Hepatocyte (in vitro differentiated cells): ENCODE measurements at regions not wholly inside any gene's neighbourhood (a gene's known extent, or its start where the extent isn't known, plus 50 kb on each side); places are given as distances from the start of the nearest gene placed in this dataset.

Source experiments
- DNase-seq: peaks from one replicate; pipeline ENCODE4 v3.0.0-alpha.2; 2016; ENCODE audit warnings: low spot score
- H2AFZ ChIP-seq: fragments of 200-600 bp; sonication (generic); 2 replicates; pipeline ENCODE4 v1.6.0; 2016; ENCODE audit warnings: antibody characterized with exemption, mild to moderate bottlenecking
- H3K27ac ChIP-seq: fragments of 200-600 bp; sonication (generic); 2 replicates; pipeline ENCODE4 v1.5.1; 2016; ENCODE audit warnings: mild to moderate bottlenecking
- H3K27me3 ChIP-seq: fragments of 200-600 bp; sonication (generic); 2 replicates; pipeline ENCODE4 v1.6.1; 2016
- H3K36me3 ChIP-seq: fragments of 200-600 bp; sonication (generic); replicated peaks from 2 replicates; pipeline ENCODE4 v1.5.1; 2016; ENCODE audit warnings: low read depth; ENCODE audit not compliant: insufficient read depth
- H3K4me1 ChIP-seq: fragments of 200-600 bp; sonication (generic); 2 replicates; pipeline ENCODE4 v1.5.1; 2016; ENCODE audit warnings: mild to moderate bottlenecking, moderate library complexity; ENCODE audit not compliant: insufficient read depth
- H3K4me2 ChIP-seq: fragments of 200-600 bp; sonication (generic); 2 replicates; pipeline ENCODE4 v1.6.0; 2016
- H3K4me3 ChIP-seq: fragments of 200-600 bp; sonication (generic); 2 replicates; pipeline ENCODE4 v1.5.1; 2016; ENCODE audit warnings: mild to moderate bottlenecking
- H3K79me2 ChIP-seq: fragments of 200-600 bp; sonication (generic); 2 replicates; pipeline ENCODE4 v1.6.0; 2017; ENCODE audit warnings: mild to moderate bottlenecking
- H3K9me2 ChIP-seq: fragments of 200-600 bp; sonication (generic); replicated peaks from 2 replicates; pipeline ENCODE4 v1.6.0; 2017; ENCODE audit warnings: mild to moderate bottlenecking; ENCODE audit not compliant: insufficient read depth
- H3K9me3 ChIP-seq: fragments of 200-600 bp; sonication (generic); 2 replicates; pipeline ENCODE4 v1.5.1; 2016; ENCODE audit warnings: low read depth, mild to moderate bottlenecking
- H4K20me1 ChIP-seq: fragments of 200-600 bp; sonication (generic); 2 replicates; pipeline ENCODE4 v1.6.0; 2016; ENCODE audit warnings: mild to moderate bottlenecking; ENCODE audit not compliant: insufficient read depth, poor library complexity, severe bottlenecking
- CTCF ChIP-seq: fragments of 200-600 bp; sonication (generic); IDR thresholded peaks from 2 replicates; pipeline ENCODE4 v1.5.1; 2016; ENCODE audit warnings: antibody characterized with exemption, mild to moderate bottlenecking; ENCODE audit not compliant: poor library complexity
- EZH2 ChIP-seq: fragments of 200-600 bp; sonication (generic); IDR thresholded peaks from 2 replicates; pipeline ENCODE4 v1.6.1; 2016; ENCODE audit warnings: antibody characterized with exemption, mild to moderate bottlenecking, borderline replicate concordance
- EZH2phosphoT487 ChIP-seq: fragments of 200-600 bp; sonication (generic); IDR thresholded peaks from one replicate; pipeline ENCODE4 v1.6.1; 2018; ENCODE audit warnings: antibody characterized with exemption, mild to moderate bottlenecking, low read depth, moderate library complexity; ENCODE audit not compliant: unreplicated experiment, severe bottlenecking
- WGBS: methylation state at CpG from one replicate; pipeline ENCODE4 v1.1.6; 2016; ENCODE audit warnings: low lambda C conversion rate; ENCODE audit errors: missing lambda C conversion rate; 5-methylcytosine and 5-hydroxymethylcytosine counted together

GRCh38 chr2:58721912-58722591 is 480.9 kb upstream of the FANCL start:
- H3K27me3 ChIP-seq: no peaks in the 10 kb centered on the region
- WGBS: 92% methylated on average over 4 of the region's 4 CpGs
- H2AFZ ChIP-seq: no peak overlapping the region
- H3K4me3 ChIP-seq: no peak overlapping the region
- H3K27ac ChIP-seq: no peak overlapping the region
- TF ChIP-seq CTCF (no peak), EZH2phosphoT487 (no peak)
- H3K79me2 ChIP-seq: no peaks in the 10 kb centered on the region
- H3K9me3 ChIP-seq: no peaks in the 10 kb centered on the region
- no peak for DNase-seq
- H3K4me2 ChIP-seq: no peak overlapping the region
- H3K36me3 ChIP-seq: no peaks in the 10 kb centered on the region
- no peaks in the 10 kb centered on the region for H4K20me1 ChIP-seq
- H3K9me2 ChIP-seq: no peaks in the 10 kb centered on the region
- H3K4me1 ChIP-seq: no peaks in the 10 kb centered on the region

- Histone ChIP-seq H3K4me2 (no peak overlapping the region), H3K4me1 (no peaks in the 10 kb centered on the region), H2AFZ (no peak overlapping the region), H3K4me3 (no peak overlapping the region), H3K27ac (no peak overlapping the region), H3K79me2 (no peaks in the 10 kb centered on the region), H4K20me1 (no peaks in the 10 kb centered on the region), H3K9me3 (no peaks in the 10 kb centered on the region), H3K27me3 (no peaks in the 10 kb centered on the region), H3K9me2 (no peaks in the 10 kb centered on the region), H3K36me3 (no peaks in the 10 kb centered on the region)
- no peak for TF ChIP-seq EZH2
- no peak for TF ChIP-seq EZH2phosphoT487
- TF ChIP-seq CTCF: no peak
- 66% methylated on average over 9 of the region's 9 CpGs for WGBS
- DNase-seq: no peak
These were observed 479.9 kb upstream of the FANCL start for GRCh38 chr2:58720770-58721697.

- H3K27me3 ChIP-seq: no peaks in the 10 kb centered on the region
- H3K36me3 ChIP-seq: no peaks in the 10 kb centered on the region
- no peak overlapping the region for H3K4me2 ChIP-seq
- H3K4me3 ChIP-seq: no peak overlapping the region
- no peaks in the 10 kb centered on the region for H3K9me2 ChIP-seq
- no peaks in the 10 kb centered on the region for H3K79me2 ChIP-seq
- no peaks in the 10 kb centered on the region for H4K20me1 ChIP-seq
- no peak for TF ChIP-seq CTCF
- TF ChIP-seq EZH2phosphoT487: no peak
- TF ChIP-seq EZH2: no peak
- H3K27ac ChIP-seq: no peak overlapping the region
- H3K9me3 ChIP-seq: no peaks in the 10 kb centered on the region
- WGBS: 85% methylated on average over 3 of the region's 3 CpGs
- H2AFZ ChIP-seq: no peak overlapping the region
- H3K4me1 ChIP-seq: no peaks in the 10 kb centered on the region
- no peak for DNase-seq
These were observed 479.1 kb upstream of the FANCL start for GRCh38 chr2:58720033-58720769.
